Activated T-cell treated with anti-CD3 and anti-CD28 coated beads, Interleukin-2, amount 50 U/mL, for 72 hours (primary cell): ENCODE measurements at regions not wholly inside any gene's neighbourhood (a gene's known extent, or its start where the extent isn't known, plus 50 kb on each side); places are given as distances from the start of the nearest gene placed in this dataset.

Source experiments
- ATAC-seq, 2 donors: fragments of 150-1000 bp; cut with Tn5 transposase; replicated peaks in 1 of 2; 2 replicates each; pipeline ENCODE4 v1.10.0; 2021; ENCODE audit warnings: moderate library complexity in 2 of 2, mild to moderate bottlenecking in 1 of 2
- DNase-seq, 2 donors: peaks; one replicate each; pipeline ENCODE4 v3.0.0; 2021 to 2022; ENCODE audit warnings: mixed read lengths in 1 of 2
- H3K27ac Mint-ChIP-seq: one replicate; pipeline ENCODE4 v1.8.0; 2022; ENCODE audit warnings: mild to moderate bottlenecking, moderate library complexity, mixed read lengths
- H3K27me3 Mint-ChIP-seq: one replicate; pipeline ENCODE4 v1.8.0; 2022; ENCODE audit warnings: low read depth, mixed read lengths
- H3K36me3 Mint-ChIP-seq, 2 donors: one replicate each; pipeline ENCODE4 v1.8.0; 2022; ENCODE audit warnings: mixed read lengths in 2 of 2, mild to moderate bottlenecking in 1 of 2; ENCODE audit not compliant: insufficient read depth in 2 of 2
- H3K4me1 Mint-ChIP-seq: one replicate; pipeline ENCODE4 v1.8.0; 2022; ENCODE audit warnings: low read depth, mixed read lengths
- H3K4me3 Mint-ChIP-seq, 2 donors: one replicate each; pipeline ENCODE4 v1.8.0; 2022; ENCODE audit warnings: mild to moderate bottlenecking in 2 of 2, mixed read lengths in 2 of 2, moderate library complexity in 2 of 2
- H3K9me3 Mint-ChIP-seq, 2 donors: one replicate each; pipeline ENCODE4 v1.8.0; 2022; ENCODE audit warnings: mixed read lengths in 2 of 2

- H3K27ac Mint-ChIP-seq: no peak overlapping the region
- no peaks in the 10 kb centered on the region for H3K4me1 Mint-ChIP-seq
- H3K27me3 Mint-ChIP-seq: no peaks in the 10 kb centered on the region
- H3K4me3 Mint-ChIP-seq: no peak overlapping the region
- DNase-seq (no peak), ATAC-seq (no peak)
- no peaks in the 10 kb centered on the region for H3K36me3 Mint-ChIP-seq
- H3K9me3 Mint-ChIP-seq: no peaks in the 10 kb centered on the region
These were observed 506.5 kb downstream of the TCERG1L start for GRCh38 chr10:130804778-130805634.

- no peak for DNase-seq
- H3K4me1 Mint-ChIP-seq: no peaks in the 10 kb centered on the region
- H3K27me3 Mint-ChIP-seq: no peaks in the 10 kb centered on the region
- H3K36me3 Mint-ChIP-seq: no peaks in the 10 kb centered on the region
- no peak for ATAC-seq
- H3K4me3 Mint-ChIP-seq: no peak overlapping the region
- no peaks in the 10 kb centered on the region for H3K9me3 Mint-ChIP-seq
- no peak overlapping the region for H3K27ac Mint-ChIP-seq
These were observed 505.9 kb downstream of the TCERG1L start for GRCh38 chr10:130805635-130806030.

GRCh38 chr10:130806426-130806825, 505.1 kb downstream of the TCERG1L start:
- H3K4me1 Mint-ChIP-seq: no peaks in the 10 kb centered on the region
- DNase-seq (no peak), ATAC-seq (no peak)
- H3K4me3 Mint-ChIP-seq: no peak overlapping the region
- H3K36me3 Mint-ChIP-seq: no peaks in the 10 kb centered on the region
- no peaks in the 10 kb centered on the region for H3K27me3 Mint-ChIP-seq
- no peak overlapping the region for H3K27ac Mint-ChIP-seq
- no peaks in the 10 kb centered on the region for H3K9me3 Mint-ChIP-seq

- ATAC-seq: no peak
- DNase-seq: no peak
- no peak overlapping the region for H3K4me3 Mint-ChIP-seq
- H3K36me3 Mint-ChIP-seq: no peaks in the 10 kb centered on the region
- H3K27ac Mint-ChIP-seq: no peak overlapping the region
- H3K27me3 Mint-ChIP-seq: no peaks in the 10 kb centered on the region
- H3K9me3 Mint-ChIP-seq: no peaks in the 10 kb centered on the region
- H3K4me1 Mint-ChIP-seq: no peaks in the 10 kb centered on the region
These were observed 504.4 kb downstream of the TCERG1L start for GRCh38 chr10:130807096-130807495.

GRCh38 chr10:130807721-130808120, 503.8 kb downstream of the TCERG1L start:
- Mint-ChIP-seq H3K36me3 (no peaks in the 10 kb centered on the region), H3K27me3 (no peaks in the 10 kb centered on the region), H3K4me1 (no peaks in the 10 kb centered on the region), H3K9me3 (no peaks in the 10 kb centered on the region), H3K4me3 (no peak overlapping the region), H3K27ac (no peak overlapping the region)
- DNase-seq: no peak
- no peak for ATAC-seq

- Mint-ChIP-seq H3K4me1 (no peaks in the 10 kb centered on the region), H3K27me3 (no peaks in the 10 kb centered on the region), H3K27ac (no peak overlapping the region), H3K36me3 (no peaks in the 10 kb centered on the region), H3K4me3 (no peak overlapping the region), H3K9me3 (no peaks in the 10 kb centered on the region)
- ATAC-seq (no peak), DNase-seq (no peak)
These were observed 503.3 kb downstream of the TCERG1L start for GRCh38 chr10:130808243-130808642.

- Mint-ChIP-seq H3K9me3 (no peaks in the 10 kb centered on the region), H3K27me3 (no peaks in the 10 kb centered on the region), H3K36me3 (no peaks in the 10 kb centered on the region), H3K27ac (no peak overlapping the region), H3K4me3 (no peak overlapping the region), H3K4me1 (no peaks in the 10 kb centered on the region)
- ATAC-seq (no peak), DNase-seq (no peak)
These were observed 502.8 kb downstream of the TCERG1L start for GRCh38 chr10:130808686-130809085.

GRCh38 chr10:130809181-130809580, 502.3 kb downstream of the TCERG1L start:
- Mint-ChIP-seq H3K9me3 (no peaks in the 10 kb centered on the region), H3K4me3 (no peak overlapping the region), H3K4me1 (no peaks in the 10 kb centered on the region), H3K27ac (no peak overlapping the region), H3K36me3 (no peaks in the 10 kb centered on the region), H3K27me3 (no peaks in the 10 kb centered on the region)
- no peak for DNase-seq
- ATAC-seq: no peak

GRCh38 chr10:130809761-130810515, 501.6 kb downstream of the TCERG1L start:
- H3K4me1 Mint-ChIP-seq: no peaks in the 10 kb centered on the region
- H3K27ac Mint-ChIP-seq: no peak overlapping the region
- no peaks in the 10 kb centered on the region for H3K27me3 Mint-ChIP-seq
- no peaks in the 10 kb centered on the region for H3K9me3 Mint-ChIP-seq
- H3K4me3 Mint-ChIP-seq: no peak overlapping the region
- DNase-seq (no peak), ATAC-seq (no peak)
- H3K36me3 Mint-ChIP-seq: no peaks in the 10 kb centered on the region

- Mint-ChIP-seq H3K4me1 (no peaks in the 10 kb centered on the region), H3K27ac (no peak overlapping the region), H3K4me3 (no peak overlapping the region), H3K27me3 (no peaks in the 10 kb centered on the region), H3K9me3 (no peaks in the 10 kb centered on the region), H3K36me3 (no peaks in the 10 kb centered on the region)
- ATAC-seq: no peak
- no peak for DNase-seq
These were observed 500.7 kb downstream of the TCERG1L start for GRCh38 chr10:130810856-130811255.

- no peak overlapping the region for H3K4me3 Mint-ChIP-seq
- no peaks in the 10 kb centered on the region for H3K9me3 Mint-ChIP-seq
- ATAC-seq (no peak), DNase-seq (no peak)
- no peak overlapping the region for H3K27ac Mint-ChIP-seq
- no peaks in the 10 kb centered on the region for H3K4me1 Mint-ChIP-seq
- H3K27me3 Mint-ChIP-seq: no peaks in the 10 kb centered on the region
- H3K36me3 Mint-ChIP-seq: no peaks in the 10 kb centered on the region
These were observed 499.0 kb downstream of the TCERG1L start for GRCh38 chr10:130812381-130813148.

GRCh38 chr10:130814610-130815009, 496.9 kb downstream of the TCERG1L start:
- H3K4me3 Mint-ChIP-seq: no peak overlapping the region
- no peaks in the 10 kb centered on the region for H3K36me3 Mint-ChIP-seq
- no peaks in the 10 kb centered on the region for H3K27me3 Mint-ChIP-seq
- no peak overlapping the region for H3K27ac Mint-ChIP-seq
- ATAC-seq (no peak), DNase-seq (no peak)
- no peaks in the 10 kb centered on the region for H3K4me1 Mint-ChIP-seq
- H3K9me3 Mint-ChIP-seq: peaks cover 0 to 6% of the 10 kb centered on the region in 2 donors
